ENCODE measurements at regions not wholly inside any gene's neighbourhood (a gene's known extent, or its start where the extent isn't known, plus 50 kb on each side); places are given as distances from the start of the nearest gene placed in this dataset.

GRCh38 chr6:62400521-62401259, 114.7 kb upstream of the KHDRBS2 start:
- no peaks in the 10 kb centered on the region for H3K27me3 Mint-ChIP-seq
- H3K9me3 Mint-ChIP-seq: peaks cover 21% of the 10 kb centered on the region
- POLR2A ChIA-PET: no interaction called here
- H3K4me3 Mint-ChIP-seq: no peak overlapping the region
- H3K4me1 Mint-ChIP-seq (ENCODE audit: low read depth): no peaks in the 10 kb centered on the region
- no peak overlapping the region for H3K27ac Mint-ChIP-seq
- CTCF ChIA-PET: no interaction called here
- no peak for DNase-seq
- no peaks in the 10 kb centered on the region for H3K36me3 Mint-ChIP-seq
- intact Hi-C loops (cut with micrococcal nuclease): no loop called here

GRCh38 chr6:62393608-62394007, 107.6 kb upstream of the KHDRBS2 start:
- DNase-seq: no peak
- H3K27me3 Mint-ChIP-seq: no peaks in the 10 kb centered on the region
- intact Hi-C loops (cut with micrococcal nuclease): no loop called here
- no peaks in the 10 kb centered on the region for H3K36me3 Mint-ChIP-seq
- POLR2A ChIA-PET: no interaction called here
- H3K27ac Mint-ChIP-seq: no peak overlapping the region
- peaks cover 27% of the 10 kb centered on the region for H3K9me3 Mint-ChIP-seq
- no peak overlapping the region for H3K4me3 Mint-ChIP-seq
- no peaks in the 10 kb centered on the region for H3K4me1 Mint-ChIP-seq (ENCODE audit: low read depth)
- CTCF ChIA-PET: no interaction called here

- intact Hi-C loops (cut with micrococcal nuclease): no loop called here
- ChIA-PET CTCF (no interaction called here), POLR2A (no interaction called here)
- Mint-ChIP-seq H3K4me1 (ENCODE audit: low read depth) (no peaks in the 10 kb centered on the region), H3K36me3 (no peaks in the 10 kb centered on the region), H3K9me3 (peaks cover 33% of the 10 kb centered on the region), H3K27ac (no peak overlapping the region), H3K4me3 (no peak overlapping the region), H3K27me3 (no peaks in the 10 kb centered on the region)
- DNase-seq: no peak
These were observed 106.3 kb upstream of the KHDRBS2 start for GRCh38 chr6:62392291-62392690.

- POLR2A ChIA-PET: no interaction called here
- Mint-ChIP-seq H3K9me3 (peaks cover 31% of the 10 kb centered on the region), H3K27ac (no peak overlapping the region), H3K36me3 (no peaks in the 10 kb centered on the region), H3K4me1 (ENCODE audit: low read depth) (no peaks in the 10 kb centered on the region), H3K4me3 (no peak overlapping the region), H3K27me3 (no peaks in the 10 kb centered on the region)
- intact Hi-C loops (cut with micrococcal nuclease): no loop called here
- DNase-seq: no peak
- CTCF ChIA-PET: no interaction called here
These were observed 105.3 kb upstream of the KHDRBS2 start for GRCh38 chr6:62391358-62391757.

GRCh38 chr6:62390401-62390800, 104.4 kb upstream of the KHDRBS2 start:
- DNase-seq: no peak
- H3K9me3 Mint-ChIP-seq: peaks cover 26% of the 10 kb centered on the region
- intact Hi-C loops (cut with micrococcal nuclease): no loop called here
- H3K27me3 Mint-ChIP-seq: no peaks in the 10 kb centered on the region
- CTCF ChIA-PET: no interaction called here
- no peak overlapping the region for H3K4me3 Mint-ChIP-seq
- no peak overlapping the region for H3K27ac Mint-ChIP-seq
- POLR2A ChIA-PET: no interaction called here
- no peaks in the 10 kb centered on the region for H3K4me1 Mint-ChIP-seq (ENCODE audit: low read depth)
- no peaks in the 10 kb centered on the region for H3K36me3 Mint-ChIP-seq

GRCh38 chr6:62371453-62372210, 85.6 kb upstream of the KHDRBS2 start:
- intact Hi-C loops (cut with micrococcal nuclease): no loop called here
- H3K27me3 Mint-ChIP-seq: no peaks in the 10 kb centered on the region
- H3K4me1 Mint-ChIP-seq (ENCODE audit: low read depth): no peaks in the 10 kb centered on the region
- peaks cover 21% of the 10 kb centered on the region for H3K9me3 Mint-ChIP-seq
- no peak overlapping the region for H3K27ac Mint-ChIP-seq
- DNase-seq: no peak
- CTCF ChIA-PET: no interaction called here
- POLR2A ChIA-PET: no interaction called here
- no peaks in the 10 kb centered on the region for H3K36me3 Mint-ChIP-seq
- no peak overlapping the region for H3K4me3 Mint-ChIP-seq

- ChIA-PET CTCF (interaction anchor here (0.7 kb wide), 1 partner anchor 161 kb away, joined by 3 read pairs; no protein-coding TSS in a partner anchor), POLR2A (no interaction called here)
- Mint-ChIP-seq H3K27ac (no peak overlapping the region), H3K27me3 (no peaks in the 10 kb centered on the region), H3K9me3 (peaks cover 13% of the 10 kb centered on the region), H3K36me3 (no peaks in the 10 kb centered on the region), H3K4me1 (ENCODE audit: low read depth) (no peaks in the 10 kb centered on the region), H3K4me3 (no peak overlapping the region)
- intact Hi-C loops (cut with micrococcal nuclease): no loop called here
- DNase-seq: no peak
These were observed 81.6 kb upstream of the KHDRBS2 start for GRCh38 chr6:62367601-62368000.

- Mint-ChIP-seq H3K4me1 (ENCODE audit: low read depth) (no peaks in the 10 kb centered on the region), H3K27ac (no peak overlapping the region), H3K9me3 (peaks cover 17% of the 10 kb centered on the region), H3K27me3 (no peaks in the 10 kb centered on the region), H3K36me3 (no peaks in the 10 kb centered on the region), H3K4me3 (no peak overlapping the region)
- intact Hi-C loops (cut with micrococcal nuclease): no loop called here
- ChIA-PET POLR2A (no interaction called here), CTCF (no interaction called here)
- no peak for DNase-seq
These were observed 76.1 kb upstream of the KHDRBS2 start for GRCh38 chr6:62362097-62362496.

GRCh38 chr6:62357835-62358234, 71.8 kb upstream of the KHDRBS2 start:
- Mint-ChIP-seq H3K27ac (no peak overlapping the region), H3K4me1 (ENCODE audit: low read depth) (no peaks in the 10 kb centered on the region), H3K4me3 (no peak overlapping the region), H3K9me3 (peaks cover 16% of the 10 kb centered on the region), H3K36me3 (no peaks in the 10 kb centered on the region), H3K27me3 (no peaks in the 10 kb centered on the region)
- POLR2A ChIA-PET: no interaction called here
- CTCF ChIA-PET: no interaction called here
- DNase-seq: no peak
- intact Hi-C loops (cut with micrococcal nuclease): no loop called here

- no peaks in the 10 kb centered on the region for H3K4me1 Mint-ChIP-seq (ENCODE audit: low read depth)
- ChIA-PET POLR2A (no interaction called here), CTCF (interaction anchor here (0.8 kb wide), 1 partner anchor 1831 kb away, joined by 3 read pairs; no protein-coding TSS in a partner anchor)
- intact Hi-C loops (cut with micrococcal nuclease): no loop called here
- no peak overlapping the region for H3K4me3 Mint-ChIP-seq
- H3K9me3 Mint-ChIP-seq: peaks cover 15% of the 10 kb centered on the region
- H3K27ac Mint-ChIP-seq: no peak overlapping the region
- DNase-seq: no peak
- no peaks in the 10 kb centered on the region for H3K27me3 Mint-ChIP-seq
- H3K36me3 Mint-ChIP-seq: no peaks in the 10 kb centered on the region
These were observed 68.2 kb upstream of the KHDRBS2 start for GRCh38 chr6:62354261-62354660.

GRCh38 chr6:62345962-62346689, 60.1 kb upstream of the KHDRBS2 start:
- no peaks in the 10 kb centered on the region for H3K36me3 Mint-ChIP-seq
- intact Hi-C loops (cut with micrococcal nuclease): no loop called here
- peaks cover 9% of the 10 kb centered on the region for H3K9me3 Mint-ChIP-seq
- no peak overlapping the region for H3K4me3 Mint-ChIP-seq
- CTCF ChIA-PET: no interaction called here
- no peaks in the 10 kb centered on the region for H3K4me1 Mint-ChIP-seq (ENCODE audit: low read depth)
- no peaks in the 10 kb centered on the region for H3K27me3 Mint-ChIP-seq
- POLR2A ChIA-PET: no interaction called here
- DNase-seq: no peak
- H3K27ac Mint-ChIP-seq: no peak overlapping the region

GRCh38 chr6:62345446-62345845, 59.4 kb upstream of the KHDRBS2 start:
- POLR2A ChIA-PET: no interaction called here
- intact Hi-C loops (cut with micrococcal nuclease): no loop called here
- Mint-ChIP-seq H3K27me3 (no peaks in the 10 kb centered on the region), H3K27ac (no peak overlapping the region), H3K9me3 (peaks cover 11% of the 10 kb centered on the region), H3K4me1 (ENCODE audit: low read depth) (no peaks in the 10 kb centered on the region), H3K36me3 (no peaks in the 10 kb centered on the region), H3K4me3 (no peak overlapping the region)
- CTCF ChIA-PET: no interaction called here
- DNase-seq: no peak
